MM.1S (cell line): ENCODE measurements at regions not wholly inside any gene's neighbourhood (a gene's known extent, or its start where the extent isn't known, plus 50 kb on each side); places are given as distances from the start of the nearest gene placed in this dataset.

ENCODE experiments used
- CTCF ChIP-seq: fragments of 300-600 bp; sonication (generic); IDR thresholded peaks from 2 replicates; pipeline ENCODE4 v1.5.1; 2016; ENCODE audit warnings: antibody characterized with exemption, low read length, mixed read lengths
- EZH2 ChIP-seq: fragments of 300-600 bp; sonication (generic); optimal IDR thresholded peaks from 2 replicates; pipeline ENCODE3; 2017; ENCODE audit warnings: low read depth, mild to moderate bottlenecking, antibody characterized with exemption, low read length, mixed read lengths
- EZH2phosphoT487 ChIP-seq: fragments of 300-600 bp; sonication (generic); IDR thresholded peaks from 2 replicates; pipeline ENCODE4 v1.6.1; 2018; ENCODE audit warnings: antibody characterized with exemption, low read length

- no peak for TF ChIP-seq CTCF
- no peak for TF ChIP-seq EZH2
- TF ChIP-seq EZH2phosphoT487: no peak
These were observed 465.5 kb upstream of the CTSO start for GRCh38 chr4:156419080-156419685.
